Karpas-422 (cell line): ENCODE measurements at regions not wholly inside any gene's neighbourhood (a gene's known extent, or its start where the extent isn't known, plus 50 kb on each side); places are given as distances from the start of the nearest gene placed in this dataset.

Experiments
- DNase-seq: peaks from one replicate; pipeline ENCODE4 v3.0.0-alpha.2; 2015
- H2AFZ ChIP-seq: fragments of 200-600 bp; sonication (generic); 2 replicates; pipeline ENCODE4 v1.6.1; 2014; ENCODE audit warnings: antibody characterized with exemption, low read length, mixed read lengths
- H3K27ac ChIP-seq: fragments of 200-600 bp; sonication (generic); 2 replicates; pipeline ENCODE4 v1.5.1; 2014; ENCODE audit warnings: mild to moderate bottlenecking, low read length, moderate library complexity
- H3K27me3 ChIP-seq: fragments of 200-600 bp; sonication (generic); 2 replicates; pipeline ENCODE4 v1.6.1; 2014; ENCODE audit warnings: low read length, mixed read lengths
- H3K36me3 ChIP-seq: fragments of 200-600 bp; sonication (generic); 2 replicates; pipeline ENCODE4 v1.6.1; 2014; ENCODE audit warnings: low read length, mixed read lengths; ENCODE audit not compliant: insufficient read depth
- H3K4me1 ChIP-seq: fragments of 200-600 bp; sonication (generic); 2 replicates; pipeline ENCODE4 v1.6.1; 2014; ENCODE audit warnings: mild to moderate bottlenecking, low read length, mixed read lengths
- H3K4me2 ChIP-seq: fragments of 200-600 bp; sonication (generic); 2 replicates; pipeline ENCODE4 v1.6.1; 2014; ENCODE audit warnings: low read length, low read depth, mild to moderate bottlenecking; ENCODE audit not compliant: poor library complexity, severe bottlenecking
- H3K4me3 ChIP-seq: fragments of 200-600 bp; sonication (generic); 2 replicates; pipeline ENCODE4 v1.5.1; 2014; ENCODE audit warnings: mild to moderate bottlenecking, antibody characterized with exemption, low read length, mixed read lengths
- H3K79me2 ChIP-seq: fragments of 200-600 bp; sonication (generic); 2 replicates; pipeline ENCODE4 v1.6.1; 2014; ENCODE audit warnings: mild to moderate bottlenecking, low read length, mixed read lengths
- H3K9ac ChIP-seq: fragments of 200-600 bp; sonication (generic); 2 replicates; pipeline ENCODE4 v1.6.0; 2014; ENCODE audit warnings: low read length
- H3K9me2 ChIP-seq: fragments of 200-600 bp; sonication (generic), shearing (Covaris generic); replicated peaks from 2 replicates; pipeline ENCODE4 v1.6.0; 2014; ENCODE audit warnings: mild to moderate bottlenecking, low read length, moderate library complexity; ENCODE audit not compliant: insufficient read depth
- H3K9me3 ChIP-seq: fragments of 300-700, 200-600 bp; sonication (generic); 2 replicates; pipeline ENCODE4 v1.6.1; 2014; ENCODE audit warnings: low read length, mixed read lengths
- H4K20me1 ChIP-seq: fragments of 200-600 bp; sonication (generic); 2 replicates; pipeline ENCODE4 v1.6.1; 2014; ENCODE audit warnings: mild to moderate bottlenecking, antibody characterized with exemption, low read length, low read depth; ENCODE audit not compliant: insufficient read depth

GRCh38 chr20:6533761-6534479 is 233.6 kb upstream of the BMP2 start:
- Histone ChIP-seq H3K36me3 (no peaks in the 10 kb centered on the region), H3K4me1 (no peaks in the 10 kb centered on the region), H4K20me1 (no peaks in the 10 kb centered on the region), H3K9ac (no peak overlapping the region), H3K79me2 (no peaks in the 10 kb centered on the region), H3K9me3 (peaks cover 4% of the 10 kb centered on the region; the same call in 1 of the 2 replicates), H2AFZ (no peak overlapping the region), H3K27ac (no peak overlapping the region), H3K4me2 (no peak overlapping the region), H3K27me3 (no peaks in the 10 kb centered on the region), H3K4me3 (no peak overlapping the region), H3K9me2 (0 out of 2 replicates have a peak, but pooled peaks cover 4% of the 10 kb centered on the region)
- DNase-seq, result no peak

DNA sequence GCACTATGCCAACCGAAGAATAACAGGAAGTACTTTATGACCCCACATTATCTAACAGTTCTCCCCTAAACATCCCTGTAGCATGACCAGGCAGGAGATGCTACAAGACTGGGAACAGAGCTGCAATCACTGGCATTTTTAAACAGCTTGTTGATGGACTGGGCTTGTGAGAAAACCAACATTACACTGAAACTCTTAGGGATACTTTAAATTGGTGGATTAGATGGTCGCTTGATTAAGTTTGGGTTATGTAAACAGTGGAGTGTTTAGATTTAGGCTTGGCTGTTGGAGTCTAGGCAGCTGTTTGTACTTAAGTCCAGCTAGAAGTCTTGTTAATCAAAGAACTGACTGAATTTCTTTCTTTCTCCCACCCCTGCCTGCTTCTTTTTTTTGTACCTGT is 234.1 kb upstream of the BMP2 start:
- no peak for DNase-seq
- no peak overlapping the region for H3K27ac ChIP-seq
- H3K4me1 ChIP-seq, result no peaks in the 10 kb centered on the region
- H3K36me3 ChIP-seq, result no peaks in the 10 kb centered on the region
- no peaks in the 10 kb centered on the region for H4K20me1 ChIP-seq
- no peak overlapping the region for H3K4me3 ChIP-seq
- H3K27me3 ChIP-seq, result no peaks in the 10 kb centered on the region
- H3K9ac ChIP-seq, result no peak overlapping the region
- H3K9me3 ChIP-seq, result peaks cover 4% of the 10 kb centered on the region; the same call in 1 of the 2 replicates
- H3K4me2 ChIP-seq, result no peak overlapping the region
- H3K79me2 ChIP-seq, result no peaks in the 10 kb centered on the region
- H2AFZ ChIP-seq, result no peak overlapping the region
- 0 out of 2 replicates have a peak, but pooled peaks cover 4% of the 10 kb centered on the region for H3K9me2 ChIP-seq

DNA sequence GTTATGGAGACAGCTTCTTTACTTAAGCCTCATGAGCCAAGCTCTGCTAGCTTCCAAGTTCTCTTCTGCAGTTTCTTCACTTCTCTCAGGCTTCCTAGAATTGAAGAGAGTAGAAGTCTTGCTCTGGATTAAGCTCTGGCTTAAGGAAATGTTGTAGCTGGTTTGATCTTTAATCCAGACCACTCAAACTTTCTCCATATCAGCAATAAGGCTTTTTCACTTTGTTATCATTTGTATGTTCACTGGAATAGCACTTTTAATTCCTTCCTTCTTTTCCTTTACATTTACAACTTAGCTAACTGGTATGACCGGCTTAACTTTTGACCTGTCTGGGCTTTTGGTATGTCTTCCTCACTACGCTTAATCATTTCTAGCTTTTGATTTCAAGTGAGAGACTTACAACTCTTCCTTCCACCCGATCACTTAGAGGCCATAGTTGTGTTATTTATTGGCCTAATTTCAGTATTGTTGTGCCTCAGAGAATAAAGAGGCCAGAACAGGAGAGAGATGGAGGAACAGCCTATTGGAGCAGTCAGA is 236.6 kb upstream of the BMP2 start:
- H3K27me3 ChIP-seq, result no peaks in the 10 kb centered on the region

DNA sequence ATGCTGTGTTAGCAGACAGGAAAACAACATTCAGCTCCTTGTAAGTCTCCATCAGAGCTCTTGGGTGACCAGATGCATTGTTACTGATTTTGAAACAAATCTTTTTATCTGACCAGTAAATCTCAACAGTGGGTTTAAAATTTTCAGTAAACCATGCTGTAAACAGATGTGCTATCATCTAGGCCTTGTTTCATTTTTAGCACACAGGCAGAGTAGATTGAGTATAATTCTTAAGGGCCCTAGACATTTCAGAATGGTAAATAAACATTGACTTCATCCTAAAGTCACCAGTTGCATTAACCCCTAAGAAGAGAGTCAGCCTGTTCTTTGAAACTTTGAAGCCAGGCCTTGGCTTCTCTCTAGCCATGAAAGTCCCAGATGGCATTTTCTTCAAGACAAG is 237.2 kb upstream of the BMP2 start:
- H3K9me3 ChIP-seq, result peaks cover 13% of the 10 kb centered on the region
- H3K9ac ChIP-seq, result no peak overlapping the region
- no peaks in the 10 kb centered on the region for H4K20me1 ChIP-seq
- no peak for DNase-seq
- no peaks in the 10 kb centered on the region for H3K27me3 ChIP-seq
- no peak overlapping the region for H2AFZ ChIP-seq
- no peaks in the 10 kb centered on the region for H3K4me1 ChIP-seq
- no peak overlapping the region for H3K27ac ChIP-seq
- no peaks in the 10 kb centered on the region for H3K36me3 ChIP-seq
- H3K4me2 ChIP-seq, result no peak overlapping the region
- no peaks in the 10 kb centered on the region for H3K79me2 ChIP-seq
- H3K4me3 ChIP-seq, result no peak overlapping the region
- H3K9me2 ChIP-seq, result 0 out of 2 replicates have a peak, but pooled peaks cover 1% of the 10 kb centered on the region

More for the DNA sequence above, 236.6 kb upstream of the BMP2 start:
- Histone ChIP-seq H3K4me1 (no peaks in the 10 kb centered on the region), H2AFZ (no peak overlapping the region), H3K27ac (no peak overlapping the region), H3K9me2 (0 out of 2 replicates have a peak, but pooled peaks cover 4% of the 10 kb centered on the region), H3K4me2 (no peak overlapping the region), H3K36me3 (no peaks in the 10 kb centered on the region), H3K4me3 (no peak overlapping the region), H3K9ac (no peak overlapping the region), H4K20me1 (no peaks in the 10 kb centered on the region), H3K9me3 (peaks cover 8% of the 10 kb centered on the region), H3K79me2 (no peaks in the 10 kb centered on the region)
- no peak for DNase-seq

DNA sequence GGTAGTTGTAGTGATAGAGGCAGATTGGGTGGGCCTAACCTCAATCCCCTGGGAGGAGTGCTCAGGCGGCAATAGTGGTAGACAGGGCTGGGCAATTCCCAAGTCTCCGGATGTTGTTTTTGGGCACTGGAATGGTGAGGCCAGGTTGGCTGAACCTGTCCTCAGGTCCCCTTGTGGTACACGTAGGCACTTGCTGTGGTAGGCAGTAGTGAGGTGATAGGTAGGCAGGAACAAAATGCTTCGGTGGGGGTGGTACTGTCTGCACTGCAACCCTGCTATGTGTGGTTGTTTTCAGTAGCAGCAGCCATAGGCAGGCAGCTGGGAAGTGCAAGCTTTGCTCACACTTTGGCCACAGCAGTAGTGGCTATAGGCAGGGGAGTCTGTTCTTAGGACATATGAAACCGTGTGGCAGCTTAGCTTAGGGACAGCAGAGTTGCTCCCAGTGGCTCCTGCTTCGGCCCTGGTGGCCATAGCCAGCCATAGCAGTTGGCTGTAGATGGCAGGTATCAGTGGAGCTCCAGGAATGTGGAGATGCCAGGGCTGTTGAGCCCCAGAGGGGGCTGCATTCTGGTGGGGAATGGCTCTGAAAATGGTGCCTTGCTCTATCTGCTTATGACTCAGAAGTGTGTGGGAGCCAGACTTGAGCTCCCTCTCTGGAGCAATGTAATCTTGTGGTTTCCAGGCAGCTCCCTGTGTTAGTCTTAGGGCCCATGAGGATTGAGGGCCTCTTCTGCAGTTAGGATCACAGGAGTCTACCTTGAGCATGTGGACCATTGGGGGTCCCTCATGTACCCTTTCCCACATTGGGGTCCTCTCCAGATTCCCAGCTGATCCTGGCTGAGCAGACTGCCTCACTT is 241.8 kb upstream of the BMP2 start:
- Histone ChIP-seq H3K27ac (no peak overlapping the region), H4K20me1 (no peaks in the 10 kb centered on the region), H3K4me1 (no peaks in the 10 kb centered on the region), H3K79me2 (no peaks in the 10 kb centered on the region), H3K9ac (no peak overlapping the region), H3K4me2 (no peak overlapping the region), H3K36me3 (no peaks in the 10 kb centered on the region), H3K9me3 (peaks cover 32% of the 10 kb centered on the region), H2AFZ (no peak overlapping the region), H3K9me2 (no peaks in the 10 kb centered on the region), H3K27me3 (no peaks in the 10 kb centered on the region), H3K4me3 (no peak overlapping the region)
- no peak for DNase-seq

DNA sequence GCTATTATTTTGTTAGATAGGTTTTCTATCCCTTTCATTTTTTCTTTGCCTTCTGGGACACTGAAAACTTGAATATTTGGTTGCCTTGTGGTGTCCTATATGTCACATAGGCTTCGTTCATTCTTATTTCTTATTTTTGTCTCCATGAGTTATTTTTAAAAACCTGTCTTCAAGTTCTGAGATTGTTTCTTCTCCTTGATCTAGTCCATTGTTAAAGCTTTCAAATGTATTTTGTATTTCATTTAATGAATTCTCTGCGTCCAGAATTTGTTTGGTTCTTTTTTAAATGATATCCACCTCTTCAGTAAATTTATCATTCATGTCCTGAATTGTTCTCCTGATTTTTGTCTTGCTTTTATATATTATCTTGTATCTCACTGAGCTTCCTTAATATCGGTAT is 243.2 kb upstream of the BMP2 start:
- no peaks in the 10 kb centered on the region for H4K20me1 ChIP-seq
- no peak overlapping the region for H3K9ac ChIP-seq
- no peaks in the 10 kb centered on the region for H3K36me3 ChIP-seq
- no peak overlapping the region for H3K4me3 ChIP-seq
- no peaks in the 10 kb centered on the region for H3K4me1 ChIP-seq
- H3K4me2 ChIP-seq, result no peak overlapping the region
- no peaks in the 10 kb centered on the region for H3K27me3 ChIP-seq
- no peaks in the 10 kb centered on the region for H3K79me2 ChIP-seq
- DNase-seq, result no peak
- H3K9me3 ChIP-seq, result peaks cover 32% of the 10 kb centered on the region
- no peak overlapping the region for H3K27ac ChIP-seq
- H2AFZ ChIP-seq, result no peak overlapping the region
- H3K9me2 ChIP-seq, result no peaks in the 10 kb centered on the region

GRCh38 chr20:6519556-6519955 is 247.9 kb upstream of the BMP2 start:
- Histone ChIP-seq H3K4me3 (no peak overlapping the region), H3K27ac (no peak overlapping the region), H3K9me2 (no peaks in the 10 kb centered on the region), H3K4me1 (no peaks in the 10 kb centered on the region), H3K79me2 (no peaks in the 10 kb centered on the region), H3K9ac (no peak overlapping the region), H2AFZ (no peak overlapping the region), H3K27me3 (no peaks in the 10 kb centered on the region), H3K4me2 (no peak overlapping the region), H4K20me1 (no peaks in the 10 kb centered on the region), H3K9me3 (peaks cover 18% of the 10 kb centered on the region), H3K36me3 (no peaks in the 10 kb centered on the region)
- DNase-seq, result no peak

GRCh38 chr20:6515261-6515660 is 252.2 kb upstream of the BMP2 start:
- Histone ChIP-seq H2AFZ (no peak overlapping the region), H3K4me2 (no peak overlapping the region)

More at GRCh38 chr20:6515261-6515660, 252.2 kb upstream of the BMP2 start:
- no peak for DNase-seq
- Histone ChIP-seq H3K27ac (no peak overlapping the region), H3K4me3 (no peak overlapping the region), H3K4me1 (no peaks in the 10 kb centered on the region), H3K36me3 (no peaks in the 10 kb centered on the region), H4K20me1 (no peaks in the 10 kb centered on the region), H3K27me3 (no peaks in the 10 kb centered on the region), H3K79me2 (no peaks in the 10 kb centered on the region), H3K9me2 (no peaks in the 10 kb centered on the region), H3K9ac (no peak overlapping the region), H3K9me3 (no peaks in the 10 kb centered on the region)
